Spleen (tissue), 11 donors: ENCODE measurements at regions not wholly inside any gene's neighbourhood (a gene's known extent, or its start where the extent isn't known, plus 50 kb on each side); places are given as distances from the start of the nearest gene placed in this dataset.
"Not testable (repeated sequence)": the region's sequence is repeated elsewhere in the genome, so short reads cannot be mapped to it uniquely, and the experiment has no call there.

Experiments
- DNase-seq: peaks from one replicate; pipeline ENCODE4 v3.0.0-alpha.2; 2020
- H3K27ac ChIP-seq, 8 donors: fragments of 200-600 bp; sonication (generic) in 7 of 8; 1 replicate in 4 of 8; 2 replicates in 4 of 8; pipeline versions ENCODE4 v1.5.0 to v1.8.0; 2016 to 2021; ENCODE audit warnings: inconsistent platforms in 4 of 8, mild to moderate bottlenecking in 4 of 8, moderate library complexity in 1 of 8
- H3K27me3 ChIP-seq, 7 donors: fragments of 200-600 bp; sonication (generic) in 6 of 7; replicated peaks in 1 of 7; 1 replicate in 4 of 7; 2 replicates in 3 of 7; pipeline versions ENCODE4 v1.5.0 to v1.8.0; 2016 to 2021; ENCODE audit warnings: inconsistent platforms in 3 of 7, mild to moderate bottlenecking in 1 of 7
- H3K36me3 ChIP-seq, 6 donors: fragments of 200-600 bp; sonication (generic) in 5 of 6; 1 replicate in 4 of 6; 2 replicates in 2 of 6; pipeline versions ENCODE4 v1.5.0 to v1.8.0; 2016 to 2021; ENCODE audit warnings: inconsistent platforms in 2 of 6
- H3K4me1 ChIP-seq, 6 donors: fragments of 200-600 bp; sonication (generic) in 5 of 6; 1 replicate in 3 of 6; 2 replicates in 3 of 6; pipeline versions ENCODE4 v1.5.0 to v1.8.0; 2016 to 2021; ENCODE audit warnings: inconsistent platforms in 3 of 6
- H3K4me3 ChIP-seq, 8 donors: fragments of 200-600 bp; sonication (generic) in 7 of 8; 1 replicate in 4 of 8; 2 replicates in 4 of 8; pipeline versions ENCODE4 v1.5.0 to v1.8.0; 2016 to 2021; ENCODE audit warnings: inconsistent platforms in 4 of 8, mild to moderate bottlenecking in 4 of 8, moderate library complexity in 2 of 8
- H3K9me3 ChIP-seq, 8 donors: fragments of 200-600 bp; sonication (generic) in 7 of 8; 1 replicate in 4 of 8; 2 replicates in 4 of 8; pipeline versions ENCODE4 v1.5.0 to v1.8.0; 2016 to 2021; ENCODE audit warnings: inconsistent platforms in 4 of 8
- POLR2A ChIP-seq, 3 donors: fragments of 450-650 bp; IDR thresholded peaks; one replicate each; pipeline ENCODE4 v1.5.1; 2017; ENCODE audit warnings: antibody characterized with exemption in 3 of 3, mild to moderate bottlenecking in 1 of 3
- POLR2AphosphoS5 ChIP-seq, 3 donors: sonication (generic); formaldehyde crosslinking; IDR thresholded peaks; one replicate each; pipeline ENCODE4 v1.5.1; 2017; ENCODE audit warnings: antibody characterized with exemption in 3 of 3
- WGBS, 5 donors: extraction: QIAGEN DNeasy Blood & Tissue Kit in 3 of 5; methylation state at CpG; one replicate each; pipeline versions ENCODE4 v1.1.5 to v1.1.7; 2013 to 2018; 5-methylcytosine and 5-hydroxymethylcytosine counted together
- intact Hi-C: fragments of 100-400 bp; cut with DNase I; formaldehyde crosslinking; loops from one replicate; pipeline ENCODE4 v1.15.0; 2023; ENCODE audit warnings: low total_unique reads
- TF ChIP-seq, protein P1 (sequence below), 11 experiments: fragments of 200-600 bp in 7 of 11; fragments of 450-650 bp in 4 of 11; sonication (generic) in 4 of 11; IDR thresholded peaks in 8 of 11; conservative IDR thresholded peaks in 3 of 11; 1 replicate in 7 of 11; 2 replicates in 4 of 11; pipeline versions ENCODE4 v1.4.0 to v1.8.0; 2016 to 2021; ENCODE audit warnings: antibody characterized with exemption in 11 of 11, inconsistent platforms in 4 of 11, mild to moderate bottlenecking in 1 of 11
- donor health status: healthy with polysubstance abuse.
- donor health status: DM: no; HTN: no; CAD: no; lungs with moderate emphysema.
- donor health status: DM: no; HTN: no; CAD: no.
- donor health status: Bipolar disorder and iron deficiency.
- donor health status: healthy.
- donor health status: DM: no; HTN: no; CAD: no.
- donor health status: DM: yes; HTN: yes; CAD: no.

DNA sequence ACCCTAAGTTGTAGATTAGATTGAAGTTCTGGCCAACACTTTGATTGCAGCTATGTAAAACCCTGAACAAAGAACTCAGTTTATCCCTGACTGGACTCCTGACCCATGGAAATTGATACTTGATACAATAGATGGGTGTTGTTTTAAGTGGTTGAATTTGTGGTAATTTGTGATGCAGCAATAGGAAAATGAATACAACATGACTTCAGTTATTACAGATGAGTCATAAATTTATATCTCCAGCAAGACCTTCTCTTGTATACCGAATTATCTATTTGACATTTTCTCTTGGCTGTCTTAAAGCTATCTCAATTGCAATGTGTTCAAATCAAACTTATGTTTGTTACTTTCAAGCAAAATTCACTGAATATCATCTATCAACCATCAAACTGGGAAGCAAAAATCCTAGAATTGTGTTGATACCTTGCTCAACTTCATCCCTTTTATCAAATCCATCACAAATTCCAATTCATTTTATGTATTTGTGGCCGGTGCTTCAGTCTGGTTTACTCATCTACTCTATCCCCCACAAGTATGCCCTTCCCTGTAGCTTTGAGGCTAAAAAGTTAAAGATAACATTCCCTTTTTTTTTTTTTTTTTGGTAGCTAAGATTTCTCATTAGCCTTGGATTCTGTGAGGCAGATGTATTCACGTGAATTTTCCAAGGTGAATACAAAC, 129.4 kb upstream of the CENPW start:
- Histone ChIP-seq H3K27me3 (no peaks in the 10 kb centered on the region), H3K9me3 (no peaks in the 10 kb centered on the region), H3K4me1 (no peaks in the 10 kb centered on the region), H3K36me3 (no peaks in the 10 kb centered on the region), H3K27ac (no peak overlapping the region), H3K4me3 (no peak overlapping the region)
- WGBS, 5 donors = 83 to 92% (median 86%) methylated on average over 3 of the region's 3 CpGs
- intact Hi-C loops = no loop called here
- TF ChIP-seq POLR2AphosphoS5 (IDR thresholded peaks at IDR 0.05) = no peak
- no peak for TF ChIP-seq POLR2A (IDR thresholded peaks at IDR 0.05)
- TF ChIP-seq, protein P1, sequence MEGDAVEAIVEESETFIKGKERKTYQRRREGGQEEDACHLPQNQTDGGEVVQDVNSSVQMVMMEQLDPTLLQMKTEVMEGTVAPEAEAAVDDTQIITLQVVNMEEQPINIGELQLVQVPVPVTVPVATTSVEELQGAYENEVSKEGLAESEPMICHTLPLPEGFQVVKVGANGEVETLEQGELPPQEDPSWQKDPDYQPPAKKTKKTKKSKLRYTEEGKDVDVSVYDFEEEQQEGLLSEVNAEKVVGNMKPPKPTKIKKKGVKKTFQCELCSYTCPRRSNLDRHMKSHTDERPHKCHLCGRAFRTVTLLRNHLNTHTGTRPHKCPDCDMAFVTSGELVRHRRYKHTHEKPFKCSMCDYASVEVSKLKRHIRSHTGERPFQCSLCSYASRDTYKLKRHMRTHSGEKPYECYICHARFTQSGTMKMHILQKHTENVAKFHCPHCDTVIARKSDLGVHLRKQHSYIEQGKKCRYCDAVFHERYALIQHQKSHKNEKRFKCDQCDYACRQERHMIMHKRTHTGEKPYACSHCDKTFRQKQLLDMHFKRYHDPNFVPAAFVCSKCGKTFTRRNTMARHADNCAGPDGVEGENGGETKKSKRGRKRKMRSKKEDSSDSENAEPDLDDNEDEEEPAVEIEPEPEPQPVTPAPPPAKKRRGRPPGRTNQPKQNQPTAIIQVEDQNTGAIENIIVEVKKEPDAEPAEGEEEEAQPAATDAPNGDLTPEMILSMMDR (IDR thresholded peaks at IDR 0.05 in 8 of 11, conservative IDR thresholded peaks at IDR 0.05 in 3 of 11) = no peak
- no peak for DNase-seq

DNA sequence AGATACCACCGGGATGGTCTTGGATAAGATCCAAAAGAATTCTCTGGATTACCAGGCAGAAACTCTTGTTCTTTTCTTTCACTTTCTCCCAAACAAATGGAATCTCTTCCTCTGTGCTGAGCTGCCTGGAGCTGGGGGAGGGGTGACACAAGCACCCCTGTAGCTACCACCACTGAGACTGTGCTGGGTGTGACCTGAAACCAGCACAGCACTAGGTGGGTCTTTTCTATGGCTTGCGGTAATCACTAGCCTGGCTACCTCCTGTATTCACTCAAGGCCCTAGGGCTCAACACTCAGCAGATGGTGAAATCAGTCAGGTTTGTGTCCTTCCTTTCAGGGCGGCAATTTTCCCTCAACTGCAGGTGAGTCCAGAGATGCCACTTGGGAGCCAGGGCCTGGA, 122.4 kb upstream of the CENPW start:
- intact Hi-C loops = no loop called here
- peaks cover 0 to 12% (median 6%) of the 10 kb centered on the region in 8 donors for H3K9me3 ChIP-seq

DNA sequence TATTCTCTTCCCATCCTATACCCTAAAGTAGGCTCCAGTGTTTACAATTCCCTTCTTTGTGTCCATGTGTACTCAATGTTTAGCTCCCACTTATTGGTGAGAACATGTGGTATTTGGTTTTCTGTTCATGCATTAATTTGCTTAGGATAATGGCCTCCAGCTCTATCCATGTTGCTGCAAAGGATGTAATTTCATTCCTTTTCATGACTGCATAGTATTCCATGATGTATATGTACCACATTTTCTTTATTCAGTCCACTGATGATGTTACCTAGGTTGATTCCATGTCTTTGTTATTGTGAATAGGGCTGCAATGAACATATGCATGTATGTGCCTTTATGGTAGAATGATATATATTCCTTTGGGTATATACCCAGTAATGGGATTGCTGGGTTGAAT, 119.0 kb upstream of the CENPW start:
- DNase-seq, H3K36me3 ChIP-seq, H3K27ac ChIP-seq, intact Hi-C loops, H3K27me3 ChIP-seq, H3K4me1 ChIP-seq, H3K4me3 ChIP-seq: not testable (repeated sequence)
- peaks cover 0 to 12% (median 6%) of the 10 kb centered on the region in 8 donors for H3K9me3 ChIP-seq

More for the DNA sequence above, 122.4 kb upstream of the CENPW start:
- WGBS, 5 donors = 92 to 98% (median 94%) methylated on average over 3 of the region's 3 CpGs
- Histone ChIP-seq H3K27me3 (no peaks in the 10 kb centered on the region), H3K4me1 (no peaks in the 10 kb centered on the region), H3K4me3 (no peak overlapping the region), H3K36me3 (peaks cover 0 to 9% (median 0%) of the 10 kb centered on the region in 6 donors), H3K27ac (no peak overlapping the region)
- DNase-seq = no peak
- TF ChIP-seq POLR2AphosphoS5 (IDR thresholded peaks at IDR 0.05) = no peak
- TF ChIP-seq, protein P1 (IDR thresholded peaks at IDR 0.05 in 8 of 11, conservative IDR thresholded peaks at IDR 0.05 in 3 of 11) = no peak
- no peak for TF ChIP-seq POLR2A (IDR thresholded peaks at IDR 0.05)

DNA sequence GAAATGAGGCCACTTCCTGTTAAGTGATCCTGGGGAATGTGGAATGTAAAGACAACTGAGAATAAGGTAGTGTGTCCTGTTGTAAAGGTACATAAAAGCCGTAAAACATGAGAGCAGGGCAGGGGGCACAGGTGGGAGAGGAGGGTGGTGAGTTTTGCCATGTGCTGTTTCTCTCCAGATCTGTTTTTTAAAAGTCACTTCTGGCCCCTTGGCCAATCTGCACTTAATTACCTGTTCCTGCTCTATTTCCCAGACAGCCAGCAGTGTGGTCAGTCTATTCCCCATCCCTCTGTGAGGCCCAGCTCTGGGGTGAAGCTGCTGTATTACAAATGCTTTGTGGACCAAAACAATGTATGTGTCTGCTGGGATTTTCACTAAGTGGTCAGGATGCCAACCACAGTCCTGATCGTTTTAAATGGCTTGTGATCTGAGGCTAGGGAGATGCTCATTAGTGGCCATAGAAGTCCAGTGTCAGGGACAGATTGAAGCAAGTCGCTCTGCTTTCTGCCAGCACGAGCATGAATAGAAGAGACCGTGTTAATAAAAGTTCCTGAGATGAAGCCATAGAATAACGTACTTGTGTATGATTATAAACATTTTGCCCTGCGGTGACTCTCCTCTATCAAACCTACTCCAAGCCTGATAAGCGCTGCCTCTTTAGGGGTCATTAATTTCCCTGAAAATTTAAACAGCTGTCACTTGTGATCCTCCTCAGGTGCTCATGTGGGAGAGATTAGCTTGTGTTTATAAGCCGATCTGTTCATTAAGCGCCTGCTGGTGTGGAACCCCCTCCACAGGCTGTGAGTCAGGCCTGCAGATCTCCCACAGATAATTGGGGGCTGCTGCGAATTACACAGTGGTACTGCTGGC, 111.8 kb upstream of the CENPW start:
- no peaks in the 10 kb centered on the region for H3K4me1 ChIP-seq
- no peaks in the 10 kb centered on the region for H3K27me3 ChIP-seq
- no peaks in the 10 kb centered on the region for H3K9me3 ChIP-seq
- TF ChIP-seq POLR2A (IDR thresholded peaks at IDR 0.05) (no peak), POLR2AphosphoS5 (IDR thresholded peaks at IDR 0.05) (no peak)
- TF ChIP-seq, protein P1 (IDR thresholded peaks at IDR 0.05 in 8 of 11, conservative IDR thresholded peaks at IDR 0.05 in 3 of 11) = no peak
- H3K27ac ChIP-seq = no peak overlapping the region
- no peak overlapping the region for H3K4me3 ChIP-seq
- no peak for DNase-seq
- 82 to 87% (median 84%) methylated on average over 11 of the region's 11 CpGs for WGBS, 5 donors
- intact Hi-C loops = no loop called here
- H3K36me3 ChIP-seq = no peaks in the 10 kb centered on the region
